Mammary epithelial cell (primary cell): ENCODE measurements at regions not wholly inside any gene's neighbourhood (a gene's known extent, or its start where the extent isn't known, plus 50 kb on each side); places are given as distances from the start of the nearest gene placed in this dataset.

Source experiments
- EZH2 ChIP-seq: IDR thresholded peaks from 2 replicates; pipeline ENCODE4 v1.6.1; 2012; ENCODE audit warnings: low read length, inconsistent platforms, borderline replicate concordance
- TF ChIP-seq, protein P1 (sequence below), 2 donors: IDR thresholded peaks in 1 of 2; conservative IDR thresholded peaks in 1 of 2; 2 replicates each; pipeline ENCODE4 v1.5.1; 2011 to 2012; ENCODE audit warnings: inconsistent platforms in 2 of 2, low read length in 2 of 2, mild to moderate bottlenecking in 2 of 2, control low read depth in 1 of 2, low read depth in 1 of 2; ENCODE audit not compliant: insufficient read depth in 1 of 2; ENCODE audit errors: extremely low read depth in 1 of 2

DNA sequence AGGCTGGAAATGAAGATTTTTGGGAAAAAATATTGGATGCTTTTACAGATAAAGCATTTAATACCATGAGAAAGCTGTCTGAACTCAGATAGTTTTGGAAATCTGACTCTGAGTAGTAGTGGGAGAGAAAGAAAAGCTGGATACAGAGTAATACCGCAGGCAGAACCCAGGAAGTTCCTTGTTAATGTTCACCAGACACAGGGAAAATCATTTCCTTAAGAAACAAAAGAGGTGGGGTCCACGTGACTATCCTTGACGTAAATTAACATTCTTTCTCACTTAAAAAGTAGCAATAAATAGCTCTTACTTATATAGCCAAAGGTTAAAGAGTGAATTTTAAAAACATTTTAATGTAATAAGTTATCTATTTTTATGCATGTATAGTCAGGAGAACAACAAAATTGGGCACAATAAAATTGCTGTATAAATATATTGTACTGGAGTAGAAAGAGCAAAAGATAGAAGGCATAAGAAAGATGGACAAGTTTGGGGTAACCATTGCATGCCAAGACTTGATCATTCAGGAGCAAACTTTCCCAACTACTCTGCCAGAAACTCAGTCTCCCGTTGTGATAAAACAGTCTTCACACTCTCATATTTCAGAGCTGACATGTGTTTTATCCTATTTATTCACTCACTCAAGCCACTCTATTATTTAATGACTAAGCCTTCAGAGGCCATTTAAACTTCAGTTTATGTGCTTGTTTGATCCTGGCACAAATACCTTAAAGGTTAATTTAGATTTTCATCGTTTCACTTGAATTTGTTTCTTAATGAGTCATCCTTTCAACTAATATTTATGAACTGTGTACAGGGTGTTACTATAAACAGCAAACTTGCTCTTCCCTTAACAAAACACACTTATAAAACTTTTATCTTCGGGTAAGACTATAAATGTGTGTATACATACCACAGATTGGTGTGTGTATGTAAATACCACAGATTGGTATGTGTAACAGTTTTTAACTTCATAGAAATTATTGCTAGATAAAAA is 143.1 kb downstream of the GNAI1 start:
- TF ChIP-seq, protein P1, sequence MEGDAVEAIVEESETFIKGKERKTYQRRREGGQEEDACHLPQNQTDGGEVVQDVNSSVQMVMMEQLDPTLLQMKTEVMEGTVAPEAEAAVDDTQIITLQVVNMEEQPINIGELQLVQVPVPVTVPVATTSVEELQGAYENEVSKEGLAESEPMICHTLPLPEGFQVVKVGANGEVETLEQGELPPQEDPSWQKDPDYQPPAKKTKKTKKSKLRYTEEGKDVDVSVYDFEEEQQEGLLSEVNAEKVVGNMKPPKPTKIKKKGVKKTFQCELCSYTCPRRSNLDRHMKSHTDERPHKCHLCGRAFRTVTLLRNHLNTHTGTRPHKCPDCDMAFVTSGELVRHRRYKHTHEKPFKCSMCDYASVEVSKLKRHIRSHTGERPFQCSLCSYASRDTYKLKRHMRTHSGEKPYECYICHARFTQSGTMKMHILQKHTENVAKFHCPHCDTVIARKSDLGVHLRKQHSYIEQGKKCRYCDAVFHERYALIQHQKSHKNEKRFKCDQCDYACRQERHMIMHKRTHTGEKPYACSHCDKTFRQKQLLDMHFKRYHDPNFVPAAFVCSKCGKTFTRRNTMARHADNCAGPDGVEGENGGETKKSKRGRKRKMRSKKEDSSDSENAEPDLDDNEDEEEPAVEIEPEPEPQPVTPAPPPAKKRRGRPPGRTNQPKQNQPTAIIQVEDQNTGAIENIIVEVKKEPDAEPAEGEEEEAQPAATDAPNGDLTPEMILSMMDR (conservative IDR thresholded peaks at IDR 0.05 in 1 of 2, IDR thresholded peaks at IDR 0.05 in 1 of 2; ENCODE audit: extremely low read depth in 1 of 2, insufficient read depth in 1 of 2, low read depth in 1 of 2, low read length in 2 of 2) = no peak
- TF ChIP-seq EZH2 = no peak
